ENCODE measurements at regions not wholly inside any gene's neighbourhood (a gene's known extent, or its start where the extent isn't known, plus 50 kb on each side); places are given as distances from the start of the nearest gene placed in this dataset.

DNA sequence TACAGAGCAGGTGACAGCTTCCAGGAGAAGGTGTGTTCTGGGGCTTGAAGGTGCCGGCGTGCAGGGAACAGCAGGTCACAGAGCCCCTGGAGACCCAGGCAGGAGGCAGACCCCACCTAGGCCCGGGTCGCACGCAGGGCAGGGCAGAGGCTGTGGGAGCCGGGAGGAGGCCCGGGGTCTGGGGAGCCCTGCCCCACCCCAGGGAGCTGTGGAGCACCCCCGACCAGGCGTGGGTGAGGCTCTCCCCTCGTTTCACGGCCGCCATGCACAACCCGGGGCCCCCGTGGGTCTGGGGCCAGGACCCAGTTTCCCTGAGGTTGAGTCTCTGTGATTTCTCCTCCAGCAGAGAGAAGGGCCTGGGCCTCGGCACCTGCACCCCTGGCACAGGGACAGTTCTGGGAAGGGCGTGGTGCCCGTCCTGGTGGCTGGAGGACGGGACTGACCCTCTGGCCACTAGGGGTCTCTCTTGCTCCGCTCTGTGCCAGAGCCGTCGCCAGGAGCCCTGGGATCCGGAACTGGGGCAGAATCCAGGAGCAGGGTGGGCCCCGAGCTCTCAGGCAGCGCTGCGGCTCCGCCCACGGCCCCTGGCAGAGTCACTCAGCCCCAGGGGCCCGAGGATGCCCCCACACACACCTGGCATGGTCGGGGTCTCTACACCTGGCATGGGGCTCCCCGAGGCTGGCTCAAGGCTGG lies 75.2 kb upstream of the FBRSL1 start:
- peak; percentile 96 for TF ChIP-seq CTCF (IDR thresholded peaks at IDR 0.05)
- Mint-ChIP-seq H3K27ac (ENCODE audit: unreplicated experiment) (no peak overlapping the region), H3K36me3 (ENCODE audit: unreplicated experiment) (peaks cover 2% of the 10 kb centered on the region), H3K9me3 (ENCODE audit: unreplicated experiment) (no peaks in the 10 kb centered on the region), H3K4me1 (ENCODE audit: unreplicated experiment) (peaks cover 3% of the 10 kb centered on the region), H3K27me3 (ENCODE audit: unreplicated experiment) (peaks cover 24% of the 10 kb centered on the region), H3K4me3 (ENCODE audit: unreplicated experiment) (no peak overlapping the region)
- DNase-seq (ENCODE audit: extremely low spot score, unreplicated experiment): peak; percentile 94

DNA sequence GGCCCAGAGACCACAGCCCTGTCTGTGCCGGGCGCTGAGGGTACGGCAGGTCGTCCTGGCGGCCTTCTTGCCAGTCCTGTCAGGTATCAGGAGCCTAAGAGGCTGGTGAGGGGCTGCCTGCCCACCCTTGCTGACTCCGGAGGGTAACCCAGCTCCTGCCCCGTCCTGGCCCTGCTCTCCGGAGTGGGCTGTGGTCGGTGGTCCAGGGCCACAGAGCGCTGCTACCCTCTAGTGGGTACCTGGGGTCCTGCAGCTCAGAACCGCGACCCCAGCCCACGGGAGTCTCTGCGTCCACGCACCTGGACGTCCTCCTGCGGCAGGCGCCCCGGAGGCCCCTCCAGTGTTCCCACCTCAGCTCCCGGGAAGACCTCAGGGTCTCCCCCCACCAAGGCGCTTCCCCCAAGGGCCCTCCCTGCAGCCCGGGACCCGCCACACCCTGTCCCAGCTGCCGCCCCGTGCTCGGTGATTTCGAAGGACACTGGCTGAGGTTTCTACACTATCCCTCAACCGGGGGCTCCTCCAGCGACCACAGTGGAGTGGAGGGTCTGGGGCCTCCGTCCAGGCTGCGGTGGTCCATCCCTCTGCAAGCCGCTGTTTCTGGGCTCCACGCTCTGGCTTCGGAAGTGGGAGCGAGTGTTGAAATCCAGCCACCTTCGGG lies 75.9 kb upstream of the FBRSL1 start:
- Mint-ChIP-seq H3K4me3 (ENCODE audit: unreplicated experiment) (no peak overlapping the region), H3K9me3 (ENCODE audit: unreplicated experiment) (no peaks in the 10 kb centered on the region), H3K27ac (ENCODE audit: unreplicated experiment) (no peak overlapping the region), H3K4me1 (ENCODE audit: unreplicated experiment) (no peaks in the 10 kb centered on the region), H3K36me3 (ENCODE audit: unreplicated experiment) (no peaks in the 10 kb centered on the region), H3K27me3 (ENCODE audit: unreplicated experiment) (peaks cover 17% of the 10 kb centered on the region)
- DNase-seq (ENCODE audit: extremely low spot score, unreplicated experiment): no peak
- peak; percentile 61 for TF ChIP-seq CTCF (IDR thresholded peaks at IDR 0.05)

GRCh38 chr12:132411457-132411856 lies 78.5 kb upstream of the FBRSL1 start:
- no peak for TF ChIP-seq CTCF (IDR thresholded peaks at IDR 0.05)
- Mint-ChIP-seq H3K27me3 (ENCODE audit: unreplicated experiment) (peaks cover 2% of the 10 kb centered on the region), H3K4me3 (ENCODE audit: unreplicated experiment) (no peak overlapping the region), H3K27ac (ENCODE audit: unreplicated experiment) (no peak overlapping the region), H3K36me3 (ENCODE audit: unreplicated experiment) (no peaks in the 10 kb centered on the region), H3K4me1 (ENCODE audit: unreplicated experiment) (no peaks in the 10 kb centered on the region), H3K9me3 (ENCODE audit: unreplicated experiment) (no peaks in the 10 kb centered on the region)
- DNase-seq (ENCODE audit: extremely low spot score, unreplicated experiment): no peak

GRCh38 chr12:132410849-132411248 lies 79.1 kb upstream of the FBRSL1 start:
- Mint-ChIP-seq H3K4me3 (ENCODE audit: unreplicated experiment) (no peak overlapping the region), H3K27me3 (ENCODE audit: unreplicated experiment) (peaks cover under 1% of the 10 kb centered on the region), H3K36me3 (ENCODE audit: unreplicated experiment) (no peaks in the 10 kb centered on the region), H3K4me1 (ENCODE audit: unreplicated experiment) (no peaks in the 10 kb centered on the region), H3K27ac (ENCODE audit: unreplicated experiment) (no peak overlapping the region), H3K9me3 (ENCODE audit: unreplicated experiment) (no peaks in the 10 kb centered on the region)
- TF ChIP-seq CTCF (IDR thresholded peaks at IDR 0.05): no peak
- no peak for DNase-seq (ENCODE audit: extremely low spot score, unreplicated experiment)

DNA sequence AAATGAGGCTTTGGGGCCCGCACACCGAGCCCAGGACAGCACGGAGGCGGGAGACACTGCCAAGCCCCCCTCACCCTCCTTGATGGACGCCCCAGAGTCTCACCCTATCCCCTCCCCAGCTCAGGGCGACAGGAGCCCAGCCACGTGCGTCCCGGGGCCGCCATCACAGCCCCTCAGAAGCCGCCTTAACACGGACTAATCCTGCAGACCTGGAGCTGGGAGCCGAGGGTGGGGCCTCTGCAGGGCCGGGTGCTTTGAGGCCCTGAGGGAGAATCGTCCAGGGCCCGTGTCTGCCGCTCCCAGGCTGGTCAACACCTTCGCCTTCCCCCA lies 79.7 kb upstream of the FBRSL1 start:
- Mint-ChIP-seq H3K4me1 (ENCODE audit: unreplicated experiment) (no peaks in the 10 kb centered on the region), H3K9me3 (ENCODE audit: unreplicated experiment) (no peaks in the 10 kb centered on the region), H3K27ac (ENCODE audit: unreplicated experiment) (no peak overlapping the region), H3K27me3 (ENCODE audit: unreplicated experiment) (peaks cover 2% of the 10 kb centered on the region), H3K36me3 (ENCODE audit: unreplicated experiment) (no peaks in the 10 kb centered on the region), H3K4me3 (ENCODE audit: unreplicated experiment) (no peak overlapping the region)
- no peak for TF ChIP-seq CTCF (IDR thresholded peaks at IDR 0.05)
- DNase-seq (ENCODE audit: extremely low spot score, unreplicated experiment): no peak
